SK-N-SH treated with all-trans-retinoic acid at 6 μM for 48 hours (cell line): ENCODE measurements at regions not wholly inside any gene's neighbourhood (a gene's known extent, or its start where the extent isn't known, plus 50 kb on each side); places are given as distances from the start of the nearest gene placed in this dataset.

ENCODE experiments used
- ATAC-seq: fragments of 200-7000 bp; cut with Tn5 transposase; 3 replicates; pipeline ENCODE4 v1.9.1; 2020; ENCODE audit warnings: mild to moderate bottlenecking, moderate library complexity
- ARNTL ChIP-seq: fragments of 450-650 bp; formaldehyde crosslinking; IDR thresholded peaks from 2 replicates; pipeline ENCODE4 v1.5.0; 2020; ENCODE audit warnings: low read depth, mild to moderate bottlenecking, moderate library complexity, borderline replicate concordance
- BACH2 ChIP-seq: fragments of 250-450 bp; sonication (Bioruptor Pico); IDR thresholded peaks from 2 replicates; pipeline ENCODE4 v1.9.0; 2021; ENCODE audit warnings: mild to moderate bottlenecking, borderline replicate concordance
- CSDC2 ChIP-seq: fragments of 250-450 bp; sonication (Bioruptor Pico); IDR thresholded peaks from 2 replicates; pipeline ENCODE4 v1.5.0; 2020; ENCODE audit warnings: mild to moderate bottlenecking, moderate library complexity
- CSRNP3 ChIP-seq: fragments of 250-450 bp; sonication (Bioruptor Pico); IDR thresholded peaks from 2 replicates; pipeline ENCODE4 v1.5.1; 2021; ENCODE audit warnings: mild to moderate bottlenecking, moderate library complexity
- GLIS3 ChIP-seq: fragments of 250-450 bp; sonication (Bioruptor Pico); IDR thresholded peaks from 2 replicates; pipeline ENCODE4 v1.5.0; 2020; ENCODE audit warnings: mild to moderate bottlenecking, moderate library complexity
- ISL1 ChIP-seq: fragments of 250-450 bp; sonication (Bioruptor Pico); IDR thresholded peaks from 2 replicates; pipeline ENCODE4 v2.1.2; 2022; ENCODE audit warnings: mild to moderate bottlenecking, moderate library complexity
- OSR1 ChIP-seq: fragments of 250-450 bp; sonication (Bioruptor Pico); IDR thresholded peaks from 2 replicates; pipeline ENCODE4 v1.8.0; 2022; ENCODE audit warnings: moderate library complexity, mild to moderate bottlenecking, inconsistent platforms
- POU6F1 ChIP-seq: fragments of 250-450 bp; sonication (Bioruptor Pico); IDR thresholded peaks from 2 replicates; pipeline ENCODE4 v1.8.0; 2021; ENCODE audit warnings: low read depth, mild to moderate bottlenecking, moderate library complexity, borderline replicate concordance
- PPARA ChIP-seq: fragments of 250-450 bp; sonication (Bioruptor Pico); IDR thresholded peaks from 2 replicates; pipeline ENCODE4 v1.5.0; 2020; ENCODE audit warnings: mild to moderate bottlenecking, borderline replicate concordance
- RARB ChIP-seq: fragments of 250-450 bp; sonication (Bioruptor Pico); IDR thresholded peaks from 2 replicates; pipeline ENCODE4 v1.8.0; 2021; ENCODE audit warnings: mild to moderate bottlenecking, moderate library complexity
- SNAI2 ChIP-seq: fragments of 250-450 bp; sonication (Bioruptor Pico); IDR thresholded peaks from 2 replicates; pipeline ENCODE4 v1.5.0; 2020; ENCODE audit warnings: mild to moderate bottlenecking, moderate library complexity
- TCF4 ChIP-seq: fragments of 250-450 bp; sonication (Bioruptor Pico); IDR thresholded peaks from 2 replicates; pipeline ENCODE4 v1.8.0; 2021; ENCODE audit warnings: mild to moderate bottlenecking, moderate library complexity, borderline replicate concordance
- TOX ChIP-seq: fragments of 250-450 bp; sonication (Bioruptor Pico); IDR thresholded peaks from 2 replicates; pipeline ENCODE4 v1.8.0; 2021; ENCODE audit warnings: mild to moderate bottlenecking, moderate library complexity, borderline replicate concordance
- TSHZ2 ChIP-seq: fragments of 250-450 bp; sonication (Bioruptor Pico); IDR thresholded peaks from 2 replicates; pipeline ENCODE4 v1.5.0; 2020; ENCODE audit warnings: mild to moderate bottlenecking, moderate library complexity
- ZC3H10 ChIP-seq: fragments of 250-450 bp; sonication (Bioruptor Pico); IDR thresholded peaks from 2 replicates; pipeline ENCODE4 v1.5.1; 2021; ENCODE audit warnings: mild to moderate bottlenecking, moderate library complexity
- ZFP3 ChIP-seq: fragments of 250-450 bp; sonication (Bioruptor Pico); IDR thresholded peaks from 2 replicates; pipeline ENCODE4 v1.5.0; 2020; ENCODE audit warnings: mild to moderate bottlenecking, moderate library complexity
- ZFP30 ChIP-seq: fragments of 450-650 bp; formaldehyde crosslinking; IDR thresholded peaks from 2 replicates; pipeline ENCODE4 v1.5.0; 2022; ENCODE audit warnings: mild to moderate bottlenecking, moderate library complexity
- ZNF565 ChIP-seq: fragments of 450-650 bp; formaldehyde crosslinking; conservative IDR thresholded peaks from 2 replicates; pipeline ENCODE4 v1.5.0; 2020; ENCODE audit warnings: low read depth, mild to moderate bottlenecking, moderate library complexity
- ZNF70 ChIP-seq: fragments of 450-650 bp; formaldehyde crosslinking; IDR thresholded peaks from 2 replicates; pipeline ENCODE4 v1.5.0; 2020; ENCODE audit warnings: mild to moderate bottlenecking, moderate library complexity
- ZNF8 ChIP-seq: fragments of 450-650 bp; formaldehyde crosslinking; IDR thresholded peaks from 2 replicates; pipeline ENCODE4 v1.5.0; 2020; ENCODE audit warnings: mild to moderate bottlenecking, moderate library complexity

- no peak for ATAC-seq
- no peak for TF ChIP-seq ISL1 (CRISPR knock-in tag)
- TF ChIP-seq ZFP3 (CRISPR knock-in tag): no peak
- TF ChIP-seq GLIS3 (CRISPR knock-in tag): no peak
- TF ChIP-seq ZC3H10 (CRISPR knock-in tag): no peak
- no peak for TF ChIP-seq ZNF70
- no peak for TF ChIP-seq TSHZ2
- no peak for TF ChIP-seq PPARA
- TF ChIP-seq ARNTL (CRISPR knock-in tag): no peak
- no peak for TF ChIP-seq CSDC2 (CRISPR knock-in tag)
Measured at GRCh38 chr3:73176941-73177340, 115.5 kb downstream of the EBLN2 start.

GRCh38 chr3:73177827-73178226 lies 116.4 kb downstream of the EBLN2 start:
- no peak for ATAC-seq
- TF ChIP-seq ZNF565 (CRISPR knock-in tag) (no peak), OSR1 (CRISPR knock-in tag) (no peak), ZNF8 (no peak), ZFP30 (CRISPR knock-in tag) (no peak)

- TF ChIP-seq TCF4 (CRISPR knock-in tag): no peak
- no peak for ATAC-seq
Measured at GRCh38 chr3:73179601-73180000, 118.1 kb downstream of the EBLN2 start.

- TF ChIP-seq CSRNP3: no peak
- TF ChIP-seq ISL1 (CRISPR knock-in tag): no peak
- no peak for TF ChIP-seq ZNF565 (CRISPR knock-in tag)
- no peak for TF ChIP-seq TOX (CRISPR knock-in tag)
- TF ChIP-seq POU6F1 (CRISPR knock-in tag): no peak
- no peak for TF ChIP-seq ZFP3 (CRISPR knock-in tag)
- no peak for ATAC-seq
Measured at GRCh38 chr3:73186741-73187140, 125.3 kb downstream of the EBLN2 start.

GRCh38 chr3:73187328-73187727 lies 125.9 kb downstream of the EBLN2 start:
- TF ChIP-seq ZNF8 (no peak), OSR1 (CRISPR knock-in tag) (no peak), PPARA (no peak), POU6F1 (CRISPR knock-in tag) (no peak), TCF4 (CRISPR knock-in tag) (no peak), ZC3H10 (CRISPR knock-in tag) (no peak)
- no peak for ATAC-seq

GRCh38 chr3:73188707-73189106 lies 127.2 kb downstream of the EBLN2 start:
- ATAC-seq: no peak
- TF ChIP-seq SNAI2 (CRISPR knock-in tag) (no peak), TSHZ2 (no peak), POU6F1 (CRISPR knock-in tag) (no peak), BACH2 (no peak), RARB (CRISPR knock-in tag) (no peak)
